GM21423 (cell line): ENCODE measurements at regions not wholly inside any gene's neighbourhood (a gene's known extent, or its start where the extent isn't known, plus 50 kb on each side); places are given as distances from the start of the nearest gene placed in this dataset.

Experiments
- ATAC-seq: cut with Tn5 transposase; IDR thresholded peaks from one replicate; pipeline ENCODE4 v1.9.1; 2021; ENCODE audit warnings: mild to moderate bottlenecking, moderate library complexity; ENCODE audit not compliant: unreplicated experiment

- ATAC-seq, result no peak
Measured at GRCh38 chr12:65622056-65622455, 202.2 kb upstream of the HMGA2 start.

DNA sequence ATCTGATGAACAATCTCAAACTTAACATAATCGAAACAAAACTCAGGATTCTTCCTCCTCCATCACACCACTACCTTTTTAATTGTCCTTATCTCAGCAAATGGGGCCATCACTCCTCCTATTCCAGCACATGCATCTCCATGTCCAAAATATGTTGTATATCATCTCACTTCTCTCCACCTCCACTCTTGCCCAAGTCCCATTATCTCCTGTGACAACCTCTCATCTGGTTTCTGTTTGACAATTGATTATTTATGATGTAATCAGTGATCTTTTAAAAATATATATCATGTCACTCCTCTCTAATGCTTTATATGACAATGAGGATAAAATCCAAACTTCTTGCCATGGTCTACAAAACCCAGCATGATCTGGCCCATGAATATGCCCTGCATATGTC lies 200.8 kb upstream of the HMGA2 start:
- ATAC-seq, result no peak

DNA sequence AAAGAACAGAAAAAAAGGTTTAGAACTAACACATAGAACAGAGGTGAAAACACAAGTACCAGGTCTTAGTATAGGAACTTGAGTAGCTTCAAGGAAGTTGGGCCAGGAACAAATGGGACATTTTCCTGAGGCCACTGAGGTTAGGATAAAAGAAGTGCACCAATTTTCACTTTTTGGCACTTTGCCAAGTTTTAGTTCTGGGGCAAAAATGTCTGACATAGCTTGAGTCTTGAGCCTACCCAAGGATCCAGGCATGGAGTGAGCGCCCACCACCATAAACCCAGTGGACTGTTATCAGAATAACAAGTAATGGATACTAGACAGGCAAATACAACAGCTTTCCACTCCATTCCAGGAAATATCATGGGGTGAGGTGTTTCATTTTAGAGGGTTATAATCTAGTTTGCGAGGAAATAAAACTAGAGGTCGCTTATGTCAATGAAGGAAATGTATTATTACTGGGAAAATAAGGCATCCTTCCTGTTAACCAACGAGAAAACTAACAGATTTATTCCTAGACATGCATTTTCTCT lies 199.7 kb upstream of the HMGA2 start:
- no peak for ATAC-seq

DNA sequence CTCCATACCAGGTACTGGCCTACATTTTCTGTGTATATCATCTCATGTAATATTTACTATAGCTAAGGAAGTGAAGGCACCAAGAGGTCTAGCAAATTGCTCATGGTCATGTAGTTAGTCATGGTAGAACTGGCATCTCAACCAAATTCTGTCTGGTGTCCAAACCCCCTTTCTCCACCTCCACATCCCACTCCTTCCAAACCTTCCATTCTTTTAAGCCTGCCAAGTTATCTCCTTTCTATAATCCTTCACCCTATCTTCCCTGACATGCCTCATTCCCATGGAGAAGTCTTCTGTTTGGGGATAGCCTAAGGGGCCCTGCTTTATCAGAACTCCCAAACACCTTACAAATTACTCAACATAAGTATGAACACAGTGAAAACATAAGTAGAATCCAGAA lies 196.2 kb upstream of the HMGA2 start:
- no peak for ATAC-seq

GRCh38 chr12:65630555-65630954 lies 193.7 kb upstream of the HMGA2 start:
- ATAC-seq, result no peak

DNA sequence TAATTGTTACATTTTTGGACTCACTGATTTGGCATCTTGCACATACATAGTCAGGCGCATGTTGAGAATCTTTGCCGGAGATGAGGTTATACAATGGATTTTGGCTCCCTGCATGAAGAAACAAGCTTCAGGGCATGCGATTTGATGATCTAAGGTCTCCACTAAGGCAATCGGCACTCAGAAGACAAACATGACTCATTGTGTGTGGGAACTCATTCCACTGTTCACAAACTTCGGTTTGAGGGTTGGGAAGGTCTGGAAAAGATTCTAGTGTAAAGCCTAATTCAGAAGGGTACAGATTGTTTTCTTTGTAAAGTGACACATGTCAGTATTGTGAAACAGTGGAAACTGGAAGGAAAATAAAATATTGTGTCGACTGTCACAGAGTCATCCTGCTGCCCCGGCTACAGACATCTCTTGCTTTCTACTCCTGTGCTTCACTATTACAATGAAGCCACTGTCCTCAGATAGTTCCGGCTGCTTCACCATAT lies 192.6 kb upstream of the HMGA2 start:
- ATAC-seq, result no peak

DNA sequence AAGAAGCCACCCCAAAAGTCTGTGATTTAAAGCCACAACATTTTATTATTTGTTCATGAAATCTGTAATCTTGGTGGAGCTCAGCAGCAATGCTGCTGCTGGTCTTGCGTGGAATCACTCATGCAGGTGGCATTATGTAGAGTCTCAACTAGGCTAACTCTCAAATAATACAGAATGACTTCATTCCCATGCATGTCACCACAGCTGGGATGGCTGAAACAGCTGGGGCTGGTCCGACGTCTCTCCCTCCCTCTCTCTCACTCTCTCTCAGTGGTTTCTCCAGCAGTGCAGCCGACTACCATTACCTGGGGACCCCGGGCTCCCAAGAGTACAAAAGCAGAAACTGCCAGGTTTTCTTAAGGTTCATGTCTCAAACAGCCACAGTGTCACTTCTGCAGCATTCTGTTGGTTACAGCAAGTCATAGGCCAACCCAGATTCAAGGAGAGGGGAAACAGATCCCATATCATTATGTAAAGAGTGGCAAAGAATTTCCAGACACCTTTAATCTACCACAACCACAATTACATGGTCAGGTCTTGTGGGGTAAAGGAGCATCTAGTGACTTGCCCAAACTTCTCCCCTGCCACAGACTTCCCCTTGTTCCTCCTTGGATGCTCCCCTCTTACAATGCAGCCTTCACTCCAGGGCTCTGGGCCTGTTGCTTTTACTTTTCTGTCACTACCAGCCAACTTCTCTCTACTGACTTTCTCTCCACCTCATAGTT lies 192.0 kb upstream of the HMGA2 start:
- no peak for ATAC-seq

DNA sequence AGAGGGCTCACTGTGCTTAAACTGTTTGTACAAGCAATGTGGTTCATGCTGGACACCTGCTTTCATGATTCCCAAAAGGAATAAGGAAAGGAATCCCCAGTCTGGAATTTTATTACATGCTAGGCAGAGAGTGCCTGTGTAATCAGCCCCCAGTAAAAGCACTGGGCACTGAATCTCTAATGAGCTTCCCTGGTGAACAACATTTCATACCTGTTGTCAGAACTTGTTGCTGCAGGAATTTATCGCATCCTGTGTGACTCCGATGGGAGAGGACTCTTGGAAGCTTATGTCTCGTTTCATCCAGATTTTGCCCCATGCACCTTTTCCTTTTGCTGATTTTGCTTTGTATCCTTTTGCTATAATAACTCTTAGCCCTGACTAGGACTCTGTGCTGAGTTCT lies 190.2 kb upstream of the HMGA2 start:
- no peak for ATAC-seq

- ATAC-seq, result no peak
Measured at GRCh38 chr12:65634626-65635331, 189.5 kb upstream of the HMGA2 start.

DNA sequence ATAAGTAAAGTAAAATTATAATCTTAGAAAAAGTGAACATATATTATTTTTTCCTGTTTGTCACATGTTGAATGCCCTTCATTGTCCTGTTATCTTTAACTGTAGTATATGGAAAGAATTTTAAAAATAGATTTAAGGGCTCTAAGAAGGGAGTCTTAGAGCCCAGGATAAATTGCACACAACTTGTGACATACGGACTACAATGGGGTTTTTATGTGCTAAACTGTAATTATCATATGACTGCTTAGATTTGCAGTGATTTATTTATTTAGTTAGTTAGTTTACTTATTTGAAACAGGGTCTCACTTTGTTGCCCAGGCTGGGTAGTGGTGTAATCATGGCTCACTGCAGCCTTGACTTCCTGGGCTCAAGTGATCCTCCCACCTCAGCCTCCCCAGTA lies 187.8 kb upstream of the HMGA2 start:
- ATAC-seq, result no peak

- no peak for ATAC-seq
Measured at GRCh38 chr12:65637150-65637549, 187.1 kb upstream of the HMGA2 start.

- ATAC-seq, result no peak
Measured at GRCh38 chr12:65637774-65638173, 186.5 kb upstream of the HMGA2 start.

- no peak for ATAC-seq
Measured at GRCh38 chr12:65638324-65638723, 186.0 kb upstream of the HMGA2 start.

DNA sequence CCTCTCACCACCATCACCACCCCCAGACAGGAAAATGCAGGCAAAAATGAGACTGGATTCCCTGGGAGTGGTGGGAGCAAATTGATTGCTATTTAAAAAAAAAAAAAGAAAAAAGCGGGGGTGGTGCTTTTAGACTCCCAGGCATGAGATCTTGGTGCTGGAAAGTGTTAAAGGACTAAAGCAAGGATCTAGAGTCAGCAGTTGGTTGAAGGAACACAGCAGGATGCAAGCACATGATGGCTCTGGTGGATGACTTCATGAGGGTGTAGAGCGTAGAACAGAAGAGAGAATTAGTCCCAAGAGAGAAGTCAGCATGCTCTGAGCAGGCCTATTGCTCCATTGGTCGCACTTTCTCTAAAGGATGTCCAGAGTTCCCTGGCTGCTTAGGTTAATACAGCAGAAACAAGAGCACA lies 183.8 kb upstream of the HMGA2 start:
- no peak for ATAC-seq

DNA sequence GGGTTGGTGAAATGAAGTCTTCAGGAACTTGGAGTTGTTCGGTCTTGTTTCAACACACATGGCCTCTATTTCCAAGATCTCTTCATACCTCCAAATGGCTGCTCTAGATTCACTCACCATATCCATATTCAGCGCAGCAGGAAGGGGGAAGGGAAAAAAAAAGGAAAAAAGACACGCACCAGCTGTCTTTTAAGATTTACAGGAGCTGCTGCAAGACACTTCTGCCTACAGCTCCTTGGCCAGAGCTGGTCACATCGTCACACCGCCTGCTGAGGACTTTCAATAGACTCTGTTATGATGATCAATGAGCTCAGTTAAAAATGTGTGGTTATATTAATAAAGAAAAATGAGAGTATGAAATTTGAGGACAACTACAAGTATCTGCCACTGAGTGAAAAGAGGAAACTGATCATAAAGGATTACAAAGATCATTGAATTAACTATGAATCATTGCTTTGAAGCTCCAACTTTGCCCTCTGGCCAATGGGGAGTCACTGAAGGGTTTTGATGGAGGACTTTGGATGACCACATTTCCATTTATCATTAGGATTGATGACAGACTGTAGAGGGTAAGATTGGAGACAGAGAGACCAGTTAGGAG lies 182.1 kb upstream of the HMGA2 start:
- no peak for ATAC-seq

- ATAC-seq, result no peak
Measured at GRCh38 chr12:65643171-65643570, 181.1 kb upstream of the HMGA2 start.

- no peak for ATAC-seq
Measured at GRCh38 chr12:65643595-65644386, 180.5 kb upstream of the HMGA2 start.

DNA sequence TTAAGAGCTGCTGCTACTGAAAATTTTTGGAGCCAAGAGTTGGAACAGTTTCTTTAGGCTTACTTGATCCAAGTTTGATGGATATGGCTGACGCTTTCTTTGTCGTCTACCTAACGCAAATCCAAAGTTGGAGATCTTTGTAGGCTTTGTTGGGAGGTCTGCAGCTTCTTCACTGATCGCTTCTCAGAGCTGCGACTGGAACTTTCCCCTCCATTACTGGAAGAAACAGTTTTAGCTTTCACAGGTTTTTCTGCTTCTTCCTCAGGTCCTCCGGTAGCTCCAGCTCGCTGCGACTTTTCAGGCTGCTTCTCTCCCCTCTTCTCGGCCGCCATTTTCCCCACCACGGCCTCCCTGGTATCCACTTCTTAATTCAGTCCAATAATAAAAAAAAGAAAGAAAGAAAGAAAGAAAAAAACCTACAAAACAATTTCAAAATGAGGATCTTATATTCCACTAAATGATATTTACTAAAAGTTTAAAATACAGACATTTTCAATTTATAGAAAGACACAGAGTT lies 178.1 kb upstream of the HMGA2 start:
- ATAC-seq, result no peak

GRCh38 chr12:65647074-65647473 lies 177.2 kb upstream of the HMGA2 start:
- ATAC-seq, result no peak

DNA sequence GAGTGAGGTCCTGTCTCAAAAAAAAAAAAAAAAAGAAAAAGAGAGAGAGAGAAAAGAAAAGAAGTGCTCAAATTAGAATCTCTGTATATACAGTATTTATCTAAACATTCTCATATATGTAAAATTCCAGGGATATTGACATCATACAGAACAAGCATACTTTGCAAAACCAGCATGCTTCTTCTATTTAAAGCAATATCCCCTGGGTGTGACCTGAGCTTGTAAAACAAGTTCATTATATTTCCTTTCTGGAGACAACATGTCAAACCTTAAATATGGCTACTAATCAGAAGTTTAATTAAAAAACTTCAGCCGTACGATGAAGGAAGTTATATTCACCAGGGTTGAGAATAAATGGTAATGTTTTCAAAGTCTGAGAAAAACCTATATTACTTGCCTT lies 175.8 kb upstream of the HMGA2 start:
- no peak for ATAC-seq

- no peak for ATAC-seq
Measured at GRCh38 chr12:65649126-65649525, 175.2 kb upstream of the HMGA2 start.
